ENCODE measurements at regions not wholly inside any gene's neighbourhood (a gene's known extent, or its start where the extent isn't known, plus 50 kb on each side); places are given as distances from the start of the nearest gene placed in this dataset.

- Histone ChIP-seq H3K4me1 (no peaks in the 10 kb centered on the region), H3K36me3 (no peaks in the 10 kb centered on the region), H3K9me3 (no peaks in the 10 kb centered on the region), H3K27ac (no peak overlapping the region), H3K4me3 (no peak overlapping the region), H3K27me3 (no peaks in the 10 kb centered on the region)
- no peak for DNase-seq
- WGBS, 2 donors: 79 to 87% methylated on average over 2 of the region's 2 CpGs
- TF ChIP-seq POLR2A (IDR thresholded peaks at IDR 0.05) (no peak), CTCF (IDR thresholded peaks at IDR 0.05) (no peak)
- intact Hi-C loops (cut with DNase I): no loop called here
These were observed 50.6 kb downstream of the SLIT2 start for GRCh38 chr4:20302336-20302735.

- TF ChIP-seq POLR2A (IDR thresholded peaks at IDR 0.05) (no peak), CTCF (IDR thresholded peaks at IDR 0.05) (peak in 3 of 6 experiments; percentile 21 to 25 (median 23))
- Histone ChIP-seq H3K4me1 (no peaks in the 10 kb centered on the region), H3K4me3 (no peak overlapping the region), H3K27me3 (no peaks in the 10 kb centered on the region), H3K27ac (no peak overlapping the region), H3K9me3 (no peaks in the 10 kb centered on the region), H3K36me3 (no peaks in the 10 kb centered on the region)
- intact Hi-C loops (cut with DNase I): no loop called here
- no peak for DNase-seq
- WGBS, 2 donors: 46 to 51% methylated on average over 2 of the region's 2 CpGs
These were observed 54.3 kb downstream of the SLIT2 start for GRCh38 chr4:20305976-20306375.

GRCh38 chr4:20311856-20312255 lies 60.2 kb downstream of the SLIT2 start:
- no peak for DNase-seq
- TF ChIP-seq POLR2A (IDR thresholded peaks at IDR 0.05): no peak
- TF ChIP-seq CTCF (IDR thresholded peaks at IDR 0.05): no peak
- Histone ChIP-seq H3K27ac (no peak overlapping the region), H3K9me3 (no peaks in the 10 kb centered on the region), H3K4me3 (no peak overlapping the region), H3K27me3 (no peaks in the 10 kb centered on the region), H3K36me3 (no peaks in the 10 kb centered on the region), H3K4me1 (no peaks in the 10 kb centered on the region)
- 75 to 86% methylated on average over 2 of the region's 2 CpGs for WGBS, 2 donors
- intact Hi-C loops (cut with DNase I): no loop called here

GRCh38 chr4:20313237-20314030 lies 61.7 kb downstream of the SLIT2 start:
- Histone ChIP-seq H3K9me3 (no peaks in the 10 kb centered on the region), H3K4me1 (peaks cover 0 to 8% (median 0%) of the 10 kb centered on the region in 3 donors), H3K27me3 (no peaks in the 10 kb centered on the region), H3K27ac (no peak overlapping the region), H3K36me3 (no peaks in the 10 kb centered on the region), H3K4me3 (no peak overlapping the region)
- no peak for TF ChIP-seq POLR2A (IDR thresholded peaks at IDR 0.05)
- no peak for TF ChIP-seq CTCF (IDR thresholded peaks at IDR 0.05)
- WGBS, 2 donors: 63 to 68% methylated on average over 11 to 12 of the region's 12 CpGs
- DNase-seq: no peak
- intact Hi-C loops (cut with DNase I): no loop called here

- 52 to 85% methylated on average over 2 of the region's 2 CpGs for WGBS, 2 donors
- H3K27me3 ChIP-seq: no peaks in the 10 kb centered on the region
- TF ChIP-seq CTCF (IDR thresholded peaks at IDR 0.05): no peak
- TF ChIP-seq POLR2A (IDR thresholded peaks at IDR 0.05): no peak
- H3K4me1 ChIP-seq: peaks cover 0 to 19% (median 0%) of the 10 kb centered on the region in 3 donors
- H3K36me3 ChIP-seq: no peaks in the 10 kb centered on the region
- DNase-seq: no peak
- no peak overlapping the region for H3K4me3 ChIP-seq
- peak overlapping the region in 2 of 4 donors; percentile 8 to 33 for H3K27ac ChIP-seq
- intact Hi-C loops (cut with DNase I): no loop called here
- H3K9me3 ChIP-seq: no peaks in the 10 kb centered on the region
These were observed 65.8 kb downstream of the SLIT2 start for GRCh38 chr4:20317424-20317985.
